Transverse colon (tissue), 4 donors: ENCODE measurements at regions not wholly inside any gene's neighbourhood (a gene's known extent, or its start where the extent isn't known, plus 50 kb on each side); places are given as distances from the start of the nearest gene placed in this dataset.

ENCODE experiments used
- POLR2A ChIP-seq: fragments of 450-650 bp; IDR thresholded peaks from one replicate; pipeline ENCODE4 v1.6.1; 2016; ENCODE audit warnings: antibody characterized with exemption, mild to moderate bottlenecking, moderate library complexity
- POLR2AphosphoS5 ChIP-seq, 3 donors: sonication (generic); formaldehyde crosslinking; IDR thresholded peaks; one replicate each; pipeline ENCODE4 v1.6.1; 2016; ENCODE audit warnings: antibody characterized with exemption in 3 of 3
- TF ChIP-seq, protein P1 (sequence below), 5 experiments: fragments of 200-600 bp in 3 of 5; fragments of 450-650 bp in 2 of 5; sonication (generic) in 3 of 5; IDR thresholded peaks; 1 replicate in 2 of 5; 2 replicates in 3 of 5; pipeline ENCODE4 v1.5.1; 2016 to 2017; ENCODE audit warnings: antibody characterized with exemption in 5 of 5, inconsistent platforms in 3 of 5, mild to moderate bottlenecking in 2 of 5, moderate library complexity in 1 of 5

DNA sequence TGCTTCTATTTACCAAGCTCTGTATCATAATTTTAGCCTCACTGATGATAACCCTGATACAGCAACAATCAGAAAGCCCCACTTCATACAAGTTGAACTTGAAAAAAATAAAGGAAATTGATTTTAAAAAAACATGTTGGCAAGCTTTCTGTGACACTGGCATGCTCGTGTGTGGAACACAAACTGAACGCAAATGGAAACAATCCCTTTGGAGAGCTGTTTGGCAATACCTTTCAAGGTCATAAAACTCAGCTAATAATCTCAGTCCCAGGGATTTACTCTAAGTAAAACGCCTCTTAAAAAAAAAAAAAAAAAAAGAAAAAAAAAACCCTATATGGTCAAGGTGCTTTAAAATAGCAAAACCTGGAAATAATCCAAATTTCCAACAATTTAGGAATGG, 166.7 kb upstream of the BCL6 start:
- TF ChIP-seq, protein P1, sequence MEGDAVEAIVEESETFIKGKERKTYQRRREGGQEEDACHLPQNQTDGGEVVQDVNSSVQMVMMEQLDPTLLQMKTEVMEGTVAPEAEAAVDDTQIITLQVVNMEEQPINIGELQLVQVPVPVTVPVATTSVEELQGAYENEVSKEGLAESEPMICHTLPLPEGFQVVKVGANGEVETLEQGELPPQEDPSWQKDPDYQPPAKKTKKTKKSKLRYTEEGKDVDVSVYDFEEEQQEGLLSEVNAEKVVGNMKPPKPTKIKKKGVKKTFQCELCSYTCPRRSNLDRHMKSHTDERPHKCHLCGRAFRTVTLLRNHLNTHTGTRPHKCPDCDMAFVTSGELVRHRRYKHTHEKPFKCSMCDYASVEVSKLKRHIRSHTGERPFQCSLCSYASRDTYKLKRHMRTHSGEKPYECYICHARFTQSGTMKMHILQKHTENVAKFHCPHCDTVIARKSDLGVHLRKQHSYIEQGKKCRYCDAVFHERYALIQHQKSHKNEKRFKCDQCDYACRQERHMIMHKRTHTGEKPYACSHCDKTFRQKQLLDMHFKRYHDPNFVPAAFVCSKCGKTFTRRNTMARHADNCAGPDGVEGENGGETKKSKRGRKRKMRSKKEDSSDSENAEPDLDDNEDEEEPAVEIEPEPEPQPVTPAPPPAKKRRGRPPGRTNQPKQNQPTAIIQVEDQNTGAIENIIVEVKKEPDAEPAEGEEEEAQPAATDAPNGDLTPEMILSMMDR (IDR thresholded peaks at IDR 0.05), result no peak
- TF ChIP-seq POLR2A (no peak), POLR2AphosphoS5 (IDR thresholded peaks at IDR 0.05) (no peak)
